A673 (cell line): ENCODE measurements at regions not wholly inside any gene's neighbourhood (a gene's known extent, or its start where the extent isn't known, plus 50 kb on each side); places are given as distances from the start of the nearest gene placed in this dataset.

Experiments
- EZH2 ChIP-seq: fragments of 200-600 bp; sonication (generic); IDR thresholded peaks from 2 replicates; pipeline ENCODE4 v1.6.1; 2017; ENCODE audit warnings: borderline replicate concordance, low read depth, mild to moderate bottlenecking, mixed read lengths, antibody characterized with exemption, low read length; ENCODE audit not compliant: poor library complexity, severe bottlenecking
- TF ChIP-seq, protein P1 (sequence below): fragments of 300-800, 200-600 bp; sonication (generic); conservative IDR thresholded peaks from 2 replicates; pipeline ENCODE4 v1.5.1; 2017; ENCODE audit warnings: low read depth, mild to moderate bottlenecking, antibody characterized with exemption, low read length, moderate library complexity, mixed read lengths

DNA sequence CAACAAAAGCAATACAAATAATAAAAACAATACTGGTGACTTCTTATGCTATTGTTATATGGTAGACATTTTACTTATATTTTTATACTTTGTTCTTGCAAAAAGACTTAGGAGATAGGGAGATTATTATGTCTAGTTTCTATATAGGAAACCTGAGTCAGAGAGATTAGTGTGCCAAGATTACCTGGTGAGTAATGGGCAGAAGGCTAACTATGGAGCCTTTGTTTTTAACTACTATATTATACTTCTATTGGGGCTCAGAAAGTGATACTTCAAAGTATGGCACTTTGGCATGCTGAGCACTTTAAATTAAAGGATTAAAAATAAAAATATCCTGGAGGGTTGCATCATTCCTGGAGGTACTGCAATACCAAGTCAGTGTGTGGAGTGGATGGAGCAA, 117.5 kb upstream of the CLINT1 start:
- TF ChIP-seq, protein P1, sequence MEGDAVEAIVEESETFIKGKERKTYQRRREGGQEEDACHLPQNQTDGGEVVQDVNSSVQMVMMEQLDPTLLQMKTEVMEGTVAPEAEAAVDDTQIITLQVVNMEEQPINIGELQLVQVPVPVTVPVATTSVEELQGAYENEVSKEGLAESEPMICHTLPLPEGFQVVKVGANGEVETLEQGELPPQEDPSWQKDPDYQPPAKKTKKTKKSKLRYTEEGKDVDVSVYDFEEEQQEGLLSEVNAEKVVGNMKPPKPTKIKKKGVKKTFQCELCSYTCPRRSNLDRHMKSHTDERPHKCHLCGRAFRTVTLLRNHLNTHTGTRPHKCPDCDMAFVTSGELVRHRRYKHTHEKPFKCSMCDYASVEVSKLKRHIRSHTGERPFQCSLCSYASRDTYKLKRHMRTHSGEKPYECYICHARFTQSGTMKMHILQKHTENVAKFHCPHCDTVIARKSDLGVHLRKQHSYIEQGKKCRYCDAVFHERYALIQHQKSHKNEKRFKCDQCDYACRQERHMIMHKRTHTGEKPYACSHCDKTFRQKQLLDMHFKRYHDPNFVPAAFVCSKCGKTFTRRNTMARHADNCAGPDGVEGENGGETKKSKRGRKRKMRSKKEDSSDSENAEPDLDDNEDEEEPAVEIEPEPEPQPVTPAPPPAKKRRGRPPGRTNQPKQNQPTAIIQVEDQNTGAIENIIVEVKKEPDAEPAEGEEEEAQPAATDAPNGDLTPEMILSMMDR = no peak
- no peak for TF ChIP-seq EZH2
